GM12891 (cell line): ENCODE measurements at regions not wholly inside any gene's neighbourhood (a gene's known extent, or its start where the extent isn't known, plus 50 kb on each side); places are given as distances from the start of the nearest gene placed in this dataset.

Experiments
- DNase-seq: peaks from one replicate; pipeline ENCODE4 v3.0.0; 2011; ENCODE audit warnings: low spot score; ENCODE audit not compliant: insufficient read length
- FAIRE-seq: peaks from 2 replicates; lab custom pipeline; 2011; peaks lifted over from hg19 to GRCh38; lab: Jason Lieb, UNC
- PAX5 ChIP-seq: IDR thresholded peaks from 2 replicates; pipeline ENCODE4 v1.6.1; 2011; ENCODE audit warnings: low read length, moderate library complexity, mild to moderate bottlenecking; ENCODE audit not compliant: insufficient read depth, severe bottlenecking
- POLR2A ChIP-seq: IDR thresholded peaks from 2 replicates; pipeline ENCODE4 v1.6.1; 2011; ENCODE audit warnings: low read depth, low read length, control low read depth
- POLR2AphosphoS5 ChIP-seq: IDR thresholded peaks from 2 replicates; pipeline ENCODE4 v1.6.1; 2011; ENCODE audit warnings: low read depth, low read length, control low read depth
- POU2F2 ChIP-seq: IDR thresholded peaks from 2 replicates; pipeline ENCODE4 v1.6.1; 2011; ENCODE audit warnings: low read depth, mild to moderate bottlenecking, control low read depth, low read length, moderate library complexity
- SPI1 ChIP-seq: IDR thresholded peaks from 2 replicates; pipeline ENCODE4 v1.6.1; 2011; ENCODE audit warnings: low read depth, low read length, control low read depth
- TAF1 ChIP-seq: IDR thresholded peaks from 2 replicates; pipeline ENCODE4 v1.6.1; 2011; ENCODE audit warnings: low read depth, low read length, control low read depth

DNA sequence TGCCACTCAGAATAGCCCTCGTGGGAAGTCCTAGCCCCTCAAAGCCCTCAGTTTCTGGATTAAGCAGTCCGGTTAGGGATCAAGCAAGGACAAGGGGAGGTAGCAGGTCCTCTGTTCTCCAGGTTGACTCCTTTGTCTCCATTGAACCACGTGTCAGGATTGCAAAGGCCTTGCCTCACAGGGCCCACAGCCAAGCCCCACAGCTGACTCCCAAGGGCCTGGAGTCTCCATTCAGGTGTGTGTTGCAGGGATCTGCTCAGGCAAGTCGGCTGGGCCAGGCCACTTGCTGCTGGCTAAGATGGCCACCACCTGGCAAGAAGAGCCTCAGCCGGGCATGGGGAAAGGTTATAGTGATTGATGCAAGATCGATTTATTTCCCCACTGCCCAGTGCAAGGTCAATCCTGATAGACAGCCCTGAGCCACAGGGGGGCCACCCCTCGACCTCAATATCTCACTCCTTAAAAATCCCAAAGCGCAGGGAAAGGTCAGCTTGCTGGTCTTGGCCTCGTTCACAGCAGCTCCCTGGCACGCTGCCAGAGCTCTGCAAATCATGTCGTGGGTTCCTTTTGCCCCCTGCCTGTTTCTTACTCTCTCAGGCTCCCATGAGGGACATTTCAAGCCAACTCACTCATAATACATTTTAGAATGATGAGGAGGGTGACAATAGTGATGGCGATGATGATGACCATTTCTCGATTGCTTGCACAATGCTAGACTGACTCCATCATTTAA, 75.9 kb downstream of the EDN3 start:
- no peak for FAIRE-seq
- no peak for DNase-seq
- TF ChIP-seq POU2F2, result no peak
- TF ChIP-seq PAX5, result no peak
- no peak for TF ChIP-seq SPI1
- no peak for TF ChIP-seq TAF1
- TF ChIP-seq POLR2A, result no peak
- TF ChIP-seq POLR2AphosphoS5, result no peak

DNA sequence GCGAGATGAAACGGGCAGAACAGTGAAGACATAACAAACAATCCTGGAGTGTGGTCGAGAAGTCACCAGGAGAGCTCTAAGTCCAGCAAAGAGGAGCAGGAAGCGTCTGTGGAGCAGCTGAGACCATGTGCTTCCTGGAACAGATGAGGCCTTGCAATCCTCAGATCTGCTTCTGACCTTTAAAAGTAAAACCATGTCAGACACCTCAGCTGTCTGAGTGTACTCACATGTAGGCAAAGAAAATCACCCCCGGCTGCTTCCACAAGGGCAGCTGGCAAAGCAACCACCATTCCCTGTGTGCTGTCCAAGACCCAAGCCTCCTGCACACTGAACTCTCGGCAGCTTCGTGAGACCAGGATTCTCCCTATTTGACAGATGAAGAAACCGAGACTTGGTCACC, 76.6 kb downstream of the EDN3 start:
- DNase-seq (no peak), FAIRE-seq (no peak)
- TF ChIP-seq PAX5, result no peak
- TF ChIP-seq POU2F2, result no peak
- no peak for TF ChIP-seq TAF1
- no peak for TF ChIP-seq POLR2AphosphoS5
- TF ChIP-seq POLR2A, result no peak
- TF ChIP-seq SPI1, result no peak

DNA sequence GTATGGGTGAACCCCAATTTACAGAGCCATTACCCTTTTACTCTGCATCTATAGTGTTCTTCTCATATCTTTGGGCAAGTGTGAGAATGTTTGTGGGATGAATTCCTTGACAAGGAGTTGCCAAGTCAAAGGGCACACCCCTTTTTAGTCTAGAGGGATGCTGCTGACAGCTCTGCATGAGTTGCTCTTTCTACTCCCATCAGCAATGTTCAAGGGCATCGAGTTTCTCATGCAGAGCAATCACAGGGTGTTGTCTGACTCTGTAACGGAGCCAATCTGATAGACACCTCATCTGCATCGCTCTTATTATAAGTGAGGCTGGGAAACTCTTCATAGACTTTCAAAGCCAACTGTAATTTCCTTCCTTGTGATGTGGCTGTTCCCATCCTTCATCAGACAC, 77.4 kb downstream of the EDN3 start:
- no peak for DNase-seq
- TF ChIP-seq TAF1, result no peak
- TF ChIP-seq SPI1, result no peak
- TF ChIP-seq POLR2AphosphoS5, result no peak
- TF ChIP-seq POLR2A, result no peak
- no peak for TF ChIP-seq PAX5
- no peak for TF ChIP-seq POU2F2
- no peak for FAIRE-seq

DNA sequence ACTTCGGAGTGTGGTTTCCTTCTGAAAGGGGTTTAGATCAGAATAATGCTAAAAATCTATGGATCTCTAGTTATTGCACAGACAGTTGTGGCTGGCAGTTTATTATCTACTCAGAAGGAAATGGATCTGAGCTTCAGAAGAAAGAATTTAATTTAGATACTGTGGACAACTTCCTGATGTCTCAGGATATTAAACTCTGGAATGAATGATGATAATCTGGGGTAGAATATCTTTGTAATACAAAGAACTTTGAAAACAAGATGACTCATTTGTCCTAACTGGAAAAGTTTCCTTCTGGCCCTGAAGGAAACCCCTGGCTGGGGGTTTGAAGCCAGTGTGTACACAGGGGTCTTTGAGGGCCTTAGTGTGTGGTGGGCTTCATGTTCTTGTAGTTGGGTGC, 78.0 kb downstream of the EDN3 start:
- no peak for DNase-seq
- TF ChIP-seq SPI1, result no peak
- TF ChIP-seq POLR2AphosphoS5, result no peak
- TF ChIP-seq TAF1, result no peak
- no peak for FAIRE-seq

DNA sequence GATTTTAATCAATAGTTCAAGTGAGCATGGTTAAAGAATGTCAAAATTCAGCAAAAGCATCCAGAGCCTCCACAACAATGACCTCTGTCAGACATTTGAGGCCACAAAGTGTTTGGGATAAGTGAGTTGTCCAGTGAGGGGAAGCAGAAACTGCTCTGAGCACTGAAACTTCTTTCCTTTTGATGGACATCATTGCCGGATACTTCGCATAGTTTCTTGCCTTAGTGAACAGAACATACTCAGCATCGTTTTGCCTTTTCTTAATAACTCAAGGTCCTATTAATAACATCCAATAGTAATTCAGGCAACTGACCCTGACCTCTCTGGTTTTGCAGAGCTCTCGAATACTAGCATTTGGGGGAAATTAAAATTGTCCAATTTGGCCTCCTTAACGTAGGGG, 78.6 kb downstream of the EDN3 start:
- FAIRE-seq (no peak), DNase-seq (no peak)
- no peak for TF ChIP-seq TAF1
- no peak for TF ChIP-seq POU2F2
- no peak for TF ChIP-seq SPI1
- TF ChIP-seq POLR2AphosphoS5, result no peak
- no peak for TF ChIP-seq POLR2A

DNA sequence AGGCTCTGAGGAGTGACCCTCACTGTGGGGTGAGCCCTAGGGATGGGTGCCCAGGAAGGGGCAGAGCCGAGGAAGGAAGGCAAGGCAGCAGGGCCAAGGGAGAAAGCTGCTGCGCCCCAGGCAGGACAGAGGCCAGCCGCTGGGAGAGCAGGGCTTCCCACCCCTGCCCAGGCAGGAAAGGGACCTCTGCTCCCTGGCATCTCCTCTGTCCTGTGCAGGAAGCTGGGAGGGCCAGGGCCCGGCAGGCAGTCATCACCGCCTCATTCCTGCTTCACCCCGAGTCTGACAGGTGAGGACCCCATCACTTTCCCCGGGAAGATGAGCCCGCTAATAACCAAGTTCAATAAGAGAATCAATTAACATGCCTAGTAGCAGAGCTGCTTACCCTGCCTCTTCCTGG, 81.3 kb downstream of the EDN3 start:
- DNase-seq, result no peak
- TF ChIP-seq POLR2A, result no peak
- no peak for TF ChIP-seq POLR2AphosphoS5
- TF ChIP-seq PAX5, result no peak
- no peak for TF ChIP-seq SPI1
- no peak for TF ChIP-seq TAF1
- FAIRE-seq, result no peak

DNA sequence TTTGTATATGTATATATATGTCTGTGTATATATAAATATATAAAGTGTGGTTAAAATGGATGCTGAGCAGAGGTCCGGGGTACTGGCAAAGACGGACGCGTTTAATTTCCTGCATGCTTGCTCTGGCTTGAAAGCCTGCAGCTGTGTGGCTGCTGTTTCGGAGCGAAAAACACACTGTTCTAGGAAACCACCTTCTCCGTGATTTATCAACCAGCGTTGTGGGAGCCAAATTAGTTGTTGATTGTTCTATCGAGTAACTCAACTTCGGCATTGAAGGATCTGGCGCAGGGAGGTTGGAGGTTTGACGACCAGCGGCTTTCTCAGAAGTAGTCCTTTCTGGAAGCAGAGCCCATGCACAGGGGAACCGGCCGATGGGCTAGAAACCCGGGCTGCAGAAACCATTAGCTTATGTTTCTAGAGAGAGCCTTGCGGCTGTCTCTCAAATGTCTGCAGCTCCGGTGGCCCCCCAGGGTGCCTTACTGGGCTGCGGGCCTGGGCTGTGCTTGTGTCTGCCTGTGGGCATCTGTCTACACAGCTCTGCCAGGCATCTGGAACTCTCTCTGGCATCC, 81.8 kb downstream of the EDN3 start:
- FAIRE-seq (no peak), DNase-seq (no peak)
- no peak for TF ChIP-seq TAF1
- TF ChIP-seq POLR2AphosphoS5, result no peak
- no peak for TF ChIP-seq POU2F2
- TF ChIP-seq POLR2A, result no peak
- TF ChIP-seq PAX5, result no peak
- TF ChIP-seq SPI1, result no peak

DNA sequence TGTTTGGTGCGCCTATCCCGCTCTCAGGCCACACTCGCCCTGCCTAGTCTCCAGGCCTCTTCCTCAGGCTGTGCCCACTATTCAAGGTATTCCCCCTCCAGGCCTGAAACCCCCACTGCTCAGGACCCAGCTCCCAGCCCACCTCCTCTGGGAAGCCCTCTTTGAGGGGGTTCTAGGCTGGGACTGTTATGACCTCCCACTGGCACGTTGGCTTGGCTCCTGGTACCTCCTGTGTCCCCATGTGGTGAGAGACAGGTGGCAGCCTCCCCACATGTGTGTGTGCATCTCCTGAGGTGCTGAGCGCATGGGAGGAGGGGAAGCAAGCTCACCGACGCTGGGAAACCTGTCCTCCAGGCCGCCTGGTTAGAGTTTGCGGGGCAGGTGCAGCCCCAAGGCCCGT, 82.5 kb downstream of the EDN3 start:
- FAIRE-seq, result no peak
- no peak for DNase-seq
- TF ChIP-seq TAF1 (no peak), POLR2A (no peak), POLR2AphosphoS5 (no peak), POU2F2 (no peak), PAX5 (no peak), SPI1 (no peak)

DNA sequence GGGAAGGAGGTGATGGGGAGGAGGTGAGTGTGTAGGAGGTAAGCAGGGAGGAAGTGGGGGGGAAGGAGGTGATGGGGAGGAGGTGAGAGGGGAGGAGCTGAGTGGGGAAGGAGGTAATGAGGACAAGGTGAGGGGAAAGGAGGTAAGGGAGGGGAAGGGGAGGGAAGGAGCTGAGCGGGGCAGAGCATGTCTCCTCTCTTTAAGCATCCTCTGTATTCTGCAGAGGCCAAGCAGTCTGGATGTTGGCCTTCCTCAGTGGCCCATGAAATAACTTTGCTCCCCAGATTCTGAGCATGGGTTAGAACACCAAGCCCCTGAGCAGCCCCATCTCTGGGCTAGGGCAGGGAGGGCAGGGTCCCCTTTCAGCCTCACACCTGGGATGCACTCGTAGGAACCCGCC, 84.6 kb downstream of the EDN3 start:
- TF ChIP-seq POU2F2 (no peak), POLR2AphosphoS5 (no peak), SPI1 (no peak), TAF1 (no peak), POLR2A (no peak), PAX5 (no peak)

DNA sequence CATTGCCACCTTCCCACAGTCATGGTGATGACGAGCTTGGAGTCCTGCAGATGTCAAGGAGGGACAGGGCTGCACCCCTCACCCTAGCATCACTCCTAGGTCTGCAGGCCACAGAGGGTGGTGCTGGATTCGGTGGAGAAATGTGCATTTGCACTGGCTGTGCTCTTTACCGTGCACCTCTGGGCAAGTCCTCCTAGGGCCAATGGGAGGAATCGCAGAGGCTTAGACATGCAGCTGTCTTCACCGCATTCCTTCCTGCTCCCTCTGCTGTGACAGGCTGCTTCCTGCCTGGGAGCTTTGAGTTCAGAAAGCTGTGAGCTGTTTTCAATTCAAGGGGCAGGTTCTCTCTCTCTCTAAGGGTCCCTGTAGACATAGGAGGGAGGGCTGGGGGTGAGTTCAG, 85.1 kb downstream of the EDN3 start:
- no peak for DNase-seq
- TF ChIP-seq SPI1, result no peak
- TF ChIP-seq POLR2A, result no peak
- no peak for TF ChIP-seq TAF1
- no peak for TF ChIP-seq POLR2AphosphoS5
- FAIRE-seq, result no peak

More for the DNA sequence above, 84.6 kb downstream of the EDN3 start:
- no peak for DNase-seq
- FAIRE-seq, result no peak

DNA sequence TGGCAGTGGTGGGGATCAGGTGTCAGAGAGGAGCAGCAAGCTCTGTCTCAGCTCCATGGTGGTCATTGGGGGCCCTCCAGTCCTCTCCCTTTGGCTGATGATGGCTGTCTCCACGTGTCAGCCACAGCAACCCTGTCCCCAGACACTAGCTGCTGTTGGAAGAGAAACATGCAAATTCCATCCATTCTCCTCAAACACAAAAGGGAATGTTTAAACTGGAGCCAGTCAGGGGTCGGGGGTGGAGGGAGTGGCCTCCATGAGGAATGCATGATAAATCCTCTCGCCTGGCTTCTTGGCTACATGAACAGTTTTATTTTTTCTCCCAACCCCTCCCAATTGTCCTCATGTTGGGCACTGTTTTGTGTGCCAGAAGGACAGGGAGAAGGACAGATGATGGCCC, 86.4 kb downstream of the EDN3 start:
- FAIRE-seq (no peak), DNase-seq (no peak)
- TF ChIP-seq PAX5, result no peak
